HepG2 (cell line): ENCODE measurements at regions not wholly inside any gene's neighbourhood (a gene's known extent, or its start where the extent isn't known, plus 50 kb on each side); places are given as distances from the start of the nearest gene placed in this dataset.

ENCODE experiments used
- EP300 ChIP-seq, 3 experiments: sonication (generic) in 1 of 3; formaldehyde crosslinking in 1 of 3; IDR thresholded peaks; 2 replicates each; pipeline versions ENCODE4 v1.5.1 to v1.6.1; 2011 to 2020; ENCODE audit warnings: low read depth in 2 of 3, low read length in 2 of 3, borderline replicate concordance in 1 of 3, improper control_type of control experiment in 1 of 3, mild to moderate bottlenecking in 1 of 3, missing genetic modification reagents in 1 of 3, moderate library complexity in 1 of 3
- FIP1L1 ChIP-seq: fragments of 200-400 bp; formaldehyde crosslinking; IDR thresholded peaks from 2 replicates; pipeline ENCODE4 v1.6.1; 2018; ENCODE audit warnings: low read depth, mild to moderate bottlenecking, low read length, moderate library complexity, borderline replicate concordance; ENCODE audit not compliant: insufficient read depth
- FOXK1 ChIP-seq: sonication (generic); formaldehyde crosslinking; IDR thresholded peaks from 2 replicates; pipeline ENCODE4 v1.4.0; 2020; ENCODE audit warnings: low read depth, missing genetic modification reagents, borderline replicate concordance
- HDAC2 ChIP-seq: sonication (generic); formaldehyde crosslinking; IDR thresholded peaks from 2 replicates; pipeline ENCODE4 v1.4.0; 2020; ENCODE audit warnings: missing genetic modification reagents
- IKZF4 ChIP-seq: sonication (generic); formaldehyde crosslinking; IDR thresholded peaks from 2 replicates; pipeline ENCODE4 v1.5.1; 2020; ENCODE audit warnings: borderline replicate concordance, mild to moderate bottlenecking, low read depth, missing genetic modification reagents; ENCODE audit errors: not compliant biosample characterization
- MXD4 ChIP-seq: IDR thresholded peaks from 2 replicates; pipeline ENCODE4 v1.6.1; 2016; ENCODE audit warnings: mild to moderate bottlenecking, missing biosample characterization, missing genetic modification reagents
- NFYB ChIP-seq: sonication (generic); formaldehyde crosslinking; IDR thresholded peaks from 2 replicates; pipeline ENCODE4 v1.4.0; 2020; ENCODE audit warnings: missing genetic modification reagents
- NR2F6 ChIP-seq, 2 experiments: IDR thresholded peaks; 2 replicates each; pipeline ENCODE4 v1.6.1; 2016; ENCODE audit warnings: antibody characterized with exemption in 1 of 2, mild to moderate bottlenecking in 1 of 2
- PRMT3 ChIP-seq: sonication (generic); formaldehyde crosslinking; IDR thresholded peaks from 2 replicates; pipeline ENCODE4 v1.8.1; 2022; ENCODE audit warnings: low read depth, mild to moderate bottlenecking, moderate library complexity, missing genetic modification reagents, borderline replicate concordance
- SALL1 ChIP-seq: sonication (generic); formaldehyde crosslinking; IDR thresholded peaks from 2 replicates; pipeline ENCODE4 v1.8.0; 2022; ENCODE audit warnings: mild to moderate bottlenecking, missing genetic modification reagents
- SMAD1 ChIP-seq: sonication (generic); formaldehyde crosslinking; IDR thresholded peaks from 2 replicates; pipeline ENCODE4 v1.4.0; 2020; ENCODE audit warnings: missing genetic modification reagents, low read depth, mild to moderate bottlenecking, borderline replicate concordance
- SSRP1 ChIP-seq: IDR thresholded peaks from 2 replicates; pipeline ENCODE4 v1.6.1; 2016; ENCODE audit warnings: control low read depth
- TCF7 ChIP-seq: sonication (generic); IDR thresholded peaks from 2 replicates; pipeline ENCODE4 v1.6.1; 2016; ENCODE audit warnings: antibody characterized with exemption, low read depth
- ZNF207 ChIP-seq: fragments of 450-650 bp; IDR thresholded peaks from 2 replicates; pipeline ENCODE4 v1.6.1; 2016; ENCODE audit warnings: antibody characterized with exemption, borderline replicate concordance
- ZNF234 ChIP-seq: sonication (generic); formaldehyde crosslinking; conservative IDR thresholded peaks from 2 replicates; pipeline ENCODE4 v1.5.1; 2020; ENCODE audit warnings: mild to moderate bottlenecking, missing genetic modification reagents
- ZNF274 ChIP-seq: sonication (generic); formaldehyde crosslinking; IDR thresholded peaks from 2 replicates; pipeline ENCODE4 v1.5.1; 2020; ENCODE audit warnings: mild to moderate bottlenecking, missing genetic modification reagents
- ZNF569 ChIP-seq: sonication (generic); formaldehyde crosslinking; IDR thresholded peaks from 2 replicates; pipeline ENCODE4 v1.5.0; 2020; ENCODE audit warnings: mild to moderate bottlenecking, missing genetic modification reagents, moderate library complexity, borderline replicate concordance
- ZNF598 ChIP-seq: sonication (generic); formaldehyde crosslinking; IDR thresholded peaks from 2 replicates; pipeline ENCODE4 v1.5.1; 2020; ENCODE audit warnings: mild to moderate bottlenecking, missing genetic modification reagents, borderline replicate concordance
- ZNF776 ChIP-seq: sonication (generic); formaldehyde crosslinking; IDR thresholded peaks from 2 replicates; pipeline ENCODE4 v1.4.0; 2020; ENCODE audit warnings: mild to moderate bottlenecking, missing genetic modification reagents
- ZSCAN29 ChIP-seq: sonication (generic); formaldehyde crosslinking; conservative IDR thresholded peaks from 2 replicates; pipeline ENCODE4 v1.4.0; 2020; ENCODE audit warnings: mild to moderate bottlenecking, missing genetic modification reagents
- TF ChIP-seq, protein P1 (sequence below): sonication (generic); formaldehyde crosslinking; IDR thresholded peaks from 2 replicates; pipeline ENCODE4 v1.4.0; 2020; ENCODE audit warnings: missing genetic modification reagents
- TF ChIP-seq, protein P2 (sequence below): sonication (generic); formaldehyde crosslinking; IDR thresholded peaks from 2 replicates; pipeline ENCODE4 v1.5.1; 2020; ENCODE audit warnings: missing genetic modification reagents, mild to moderate bottlenecking, borderline replicate concordance
- TF ChIP-seq, protein P3 (sequence below): sonication (generic); formaldehyde crosslinking; IDR thresholded peaks from 2 replicates; pipeline ENCODE4 v1.8.0; 2022; ENCODE audit warnings: missing genetic modification reagents, mild to moderate bottlenecking, inconsistent platforms, borderline replicate concordance

DNA sequence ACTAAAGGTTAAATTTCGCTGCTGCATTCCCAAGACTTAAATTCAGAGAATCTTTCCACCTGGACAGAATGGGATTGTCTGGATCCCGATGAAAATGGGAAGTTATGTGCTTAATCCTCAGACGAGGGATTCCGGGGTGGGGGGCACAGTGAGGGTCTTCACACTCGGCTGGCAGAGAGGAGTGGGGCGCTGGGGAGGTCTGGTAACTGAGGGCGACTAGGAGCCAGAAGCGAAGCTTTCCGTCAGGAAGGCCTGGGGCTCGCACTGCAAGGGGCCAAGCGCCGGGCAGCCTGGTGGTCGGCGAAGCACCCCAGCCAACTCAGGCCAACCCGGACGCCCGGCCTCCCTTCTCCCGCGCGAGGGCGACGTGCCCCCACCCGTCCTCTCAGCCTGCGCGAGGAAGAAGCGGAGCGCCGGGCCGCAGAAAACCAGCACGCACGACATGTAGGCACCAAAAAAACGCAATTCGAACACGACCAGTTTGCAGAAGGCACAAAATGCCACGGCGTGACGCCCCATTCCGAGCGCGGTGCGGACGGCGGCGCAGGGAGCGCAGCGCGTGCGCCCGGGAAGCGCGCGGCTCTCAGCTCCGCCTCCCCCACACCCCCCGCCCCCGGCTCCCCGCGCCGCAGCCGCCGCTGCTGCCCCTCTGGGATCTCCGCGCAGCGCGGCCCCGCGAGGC is 188.1 kb downstream of the ZEB2 start (continued):
- 0 out of 2 replicates have a peak, but pooled peaks have one; percentile 52 for TF ChIP-seq ZNF598 (CRISPR knock-in tag)
- no peak for TF ChIP-seq FIP1L1
- no peak for TF ChIP-seq ZNF569 (CRISPR knock-in tag)
- TF ChIP-seq ZNF776 = no peak; the same call in 1 of the 2 replicates
- TF ChIP-seq ZNF207 = no peak
- peak; percentile 74 for TF ChIP-seq SALL1 (CRISPR knock-in tag)
- peak; percentile 47; the same call in 1 of the 2 replicates for TF ChIP-seq HDAC2 (CRISPR knock-in tag)
- peak; percentile 31; the same call in 1 of the 2 replicates for TF ChIP-seq NFYB (CRISPR knock-in tag)
- no peak; the same call in 1 of the 2 replicates for TF ChIP-seq ZNF234 (CRISPR knock-in tag)
- no peak for TF ChIP-seq NR2F6 (IDR thresholded peaks at IDR 0.05)
- TF ChIP-seq NR2F6 (CRISPR knock-in tag; IDR thresholded peaks at IDR 0.05) = peak; percentile 34; the same call in 1 of the 2 replicates
- TF ChIP-seq, protein P1, sequence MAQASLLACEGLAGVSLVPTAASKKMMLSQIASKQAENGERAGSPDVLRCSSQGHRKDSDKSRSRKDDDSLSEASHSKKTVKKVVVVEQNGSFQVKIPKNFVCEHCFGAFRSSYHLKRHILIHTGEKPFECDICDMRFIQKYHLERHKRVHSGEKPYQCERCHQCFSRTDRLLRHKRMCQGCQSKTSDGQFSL (CRISPR knock-in tag) = peak; percentile 45; the same call in 1 of the 2 replicates
- no peak for TF ChIP-seq SSRP1
- peak; percentile 27; the same call in 1 of the 2 replicates for TF ChIP-seq FOXK1 (CRISPR knock-in tag)
- TF ChIP-seq, protein P2, sequence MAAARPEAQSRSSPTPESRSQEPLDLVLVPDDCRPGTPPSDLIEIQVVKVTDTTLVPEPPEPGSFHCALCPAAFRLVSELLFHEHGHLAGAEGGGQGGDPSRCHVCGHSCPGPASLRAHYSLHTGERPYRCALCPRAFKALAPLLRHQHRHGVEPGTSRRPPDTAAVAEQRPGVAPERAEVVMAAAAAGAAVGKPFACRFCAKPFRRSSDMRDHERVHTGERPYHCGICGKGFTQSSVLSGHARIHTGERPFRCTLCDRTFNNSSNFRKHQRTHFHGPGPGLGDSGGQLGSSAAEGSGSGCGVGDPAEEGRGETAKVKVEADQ (CRISPR knock-in tag) = peak; percentile 87
- TF ChIP-seq SMAD1 (CRISPR knock-in tag) = no peak
- no peak for TF ChIP-seq MXD4 (CRISPR knock-in tag)
- no peak for TF ChIP-seq ZSCAN29 (CRISPR knock-in tag)
- no peak for TF ChIP-seq EP300 (IDR thresholded peaks at IDR 0.05; ENCODE audit: low read depth in 2 of 2, low read length in 2 of 2)
- TF ChIP-seq EP300 (CRISPR knock-in tag; IDR thresholded peaks at IDR 0.05; ENCODE audit: borderline replicate concordance) = 0 out of 2 replicates have a peak, but pooled peaks have one; percentile 31
- TF ChIP-seq, protein P3, sequence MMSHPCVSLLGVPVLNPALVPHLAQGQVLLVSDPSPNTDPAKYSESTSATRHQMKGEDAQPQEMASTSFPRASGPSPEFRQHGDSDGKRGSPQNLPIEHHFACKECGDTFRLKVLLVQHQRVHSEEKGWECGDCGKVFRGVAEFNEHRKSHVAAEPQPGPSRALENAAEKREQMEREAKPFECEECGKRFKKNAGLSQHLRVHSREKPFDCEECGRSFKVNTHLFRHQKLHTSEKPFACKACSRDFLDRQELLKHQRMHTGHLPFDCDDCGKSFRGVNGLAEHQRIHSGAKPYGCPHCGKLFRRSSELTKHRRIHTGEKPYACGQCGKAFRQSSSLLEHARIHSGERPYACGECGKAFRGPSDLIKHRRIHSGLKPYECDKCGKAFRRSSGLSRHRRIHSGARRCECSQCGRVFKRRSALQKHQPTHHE (CRISPR knock-in tag) = peak; percentile 30; the same call in 1 of the 2 replicates
- no peak for TF ChIP-seq PRMT3 (CRISPR knock-in tag)
- peak; percentile 53 for TF ChIP-seq IKZF4 (CRISPR knock-in tag)
- no peak for TF ChIP-seq TCF7
- peak; percentile 83; the same call in 1 of the 2 replicates for TF ChIP-seq ZNF274 (CRISPR knock-in tag)
